ENCODE measurements at regions not wholly inside any gene's neighbourhood (a gene's known extent, or its start where the extent isn't known, plus 50 kb on each side); places are given as distances from the start of the nearest gene placed in this dataset.

DNA sequence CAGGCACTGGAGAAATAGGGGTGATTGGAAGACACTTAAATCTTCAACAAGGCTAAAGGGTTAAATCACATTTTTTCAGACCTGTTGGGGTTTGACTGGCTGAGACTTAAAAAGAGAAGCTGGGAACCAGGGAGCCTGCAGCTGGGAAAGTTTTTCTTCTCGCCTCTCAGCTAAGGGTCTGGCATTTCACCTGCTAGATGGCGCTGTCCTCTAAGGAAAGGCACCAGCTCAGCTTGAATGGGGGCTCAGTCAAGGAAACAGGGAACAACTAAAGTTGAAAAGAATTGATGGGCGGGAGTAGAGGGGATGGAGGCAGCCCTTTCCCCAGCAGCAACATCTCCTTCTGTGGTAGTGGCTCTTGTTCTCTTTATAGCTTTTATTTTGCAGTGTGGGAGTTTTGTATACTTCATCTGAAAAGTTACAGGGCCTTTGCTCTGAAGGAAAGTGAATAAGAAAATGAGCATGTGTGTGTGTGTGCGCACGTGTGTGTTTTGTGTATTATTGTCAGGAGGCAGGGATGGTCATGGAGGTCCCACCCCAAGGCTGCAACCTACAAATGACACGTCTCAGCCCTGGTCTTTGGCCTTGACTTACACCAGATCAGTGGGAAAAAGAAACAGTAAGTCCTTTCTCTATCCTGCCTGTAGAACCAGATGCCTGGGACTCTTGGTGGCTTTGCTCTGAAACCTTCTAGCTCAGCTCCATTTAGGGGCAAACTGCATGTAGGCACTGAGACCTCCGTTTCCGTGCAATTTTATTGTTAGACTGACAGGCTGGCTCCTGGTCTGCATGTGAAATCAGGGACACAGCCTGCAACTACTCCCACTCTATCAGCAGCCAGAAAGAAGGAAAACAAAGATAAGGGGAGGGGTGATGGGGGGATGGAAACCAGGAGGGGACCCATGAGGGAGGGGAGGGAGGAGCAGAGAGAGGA lies 316.2 kb upstream of the CLINT1 start:
- in situ Hi-C loops (cut with MboI; ENCODE audit: low sequenced_read_pairs) = loop anchor here (25.0 kb wide), 1 partner anchor 937 kb away; no protein-coding TSS in a partner anchor

DNA sequence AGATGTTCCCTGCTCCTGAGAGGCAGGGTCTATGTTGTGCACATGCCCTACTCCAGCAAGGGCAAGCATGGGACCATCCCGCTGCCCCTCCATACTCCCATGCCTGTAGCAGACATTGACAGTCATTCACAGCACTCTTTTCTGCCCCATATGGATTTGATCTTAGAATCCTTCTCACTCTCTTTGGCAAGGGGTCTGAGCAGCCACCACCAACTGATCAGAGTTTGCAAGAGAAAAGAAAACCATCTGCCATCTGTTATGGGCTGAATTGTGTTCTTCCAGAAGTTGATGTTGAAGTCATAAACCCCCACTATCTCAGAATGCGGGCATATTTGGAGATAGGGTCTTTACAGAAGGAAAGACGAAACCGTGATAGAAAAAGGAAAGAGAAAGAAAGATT lies 315.1 kb upstream of the CLINT1 start:
- in situ Hi-C loops (cut with MboI; ENCODE audit: low sequenced_read_pairs) = loop anchor here (25.0 kb wide), 1 partner anchor 938 kb away; no protein-coding TSS in a partner anchor

DNA sequence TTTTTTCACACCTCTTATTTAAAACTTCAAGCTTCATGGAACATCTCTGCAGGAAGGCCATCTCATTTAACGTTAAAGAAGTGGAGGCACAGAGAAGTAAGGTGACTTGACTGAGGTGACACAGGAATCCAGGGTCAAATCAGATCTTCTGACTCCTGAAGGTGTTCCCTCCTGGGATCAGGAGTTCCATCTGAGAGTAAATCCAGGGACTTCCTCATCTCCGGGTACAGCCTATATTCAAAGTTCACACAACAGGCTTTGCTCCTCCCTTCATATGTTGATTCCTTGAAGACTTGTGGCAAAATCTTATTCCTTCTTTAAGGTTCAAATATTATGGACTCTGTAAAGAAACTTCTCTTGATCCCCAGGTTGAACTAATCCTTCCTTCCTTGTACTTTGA lies 313.1 kb upstream of the CLINT1 start:
- in situ Hi-C loops (cut with MboI; ENCODE audit: low sequenced_read_pairs) = loop anchor here (25.0 kb wide), 1 partner anchor 940 kb away; no protein-coding TSS in a partner anchor

DNA sequence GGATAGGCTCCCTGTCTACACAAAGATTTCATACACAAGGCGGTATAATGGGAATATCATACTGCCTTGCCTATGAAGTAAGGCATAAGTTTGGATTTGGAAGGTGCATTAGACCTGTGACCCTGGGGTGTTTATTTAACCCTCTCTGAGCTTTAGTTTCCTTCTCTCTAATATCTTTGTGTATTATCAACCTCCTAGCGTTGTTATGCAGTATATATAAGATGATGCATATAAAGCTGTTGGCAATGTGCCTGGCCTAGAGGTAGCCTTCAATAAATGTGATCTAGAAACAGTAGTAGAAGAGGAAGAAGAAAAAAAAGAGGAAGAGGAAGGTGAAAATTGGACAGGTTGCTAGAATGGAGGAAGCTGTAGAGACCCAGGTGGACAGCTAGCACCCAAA lies 311.6 kb upstream of the CLINT1 start:
- in situ Hi-C loops (cut with MboI; ENCODE audit: low sequenced_read_pairs) = loop anchor here (25.0 kb wide), 1 partner anchor 942 kb away; no protein-coding TSS in a partner anchor

DNA sequence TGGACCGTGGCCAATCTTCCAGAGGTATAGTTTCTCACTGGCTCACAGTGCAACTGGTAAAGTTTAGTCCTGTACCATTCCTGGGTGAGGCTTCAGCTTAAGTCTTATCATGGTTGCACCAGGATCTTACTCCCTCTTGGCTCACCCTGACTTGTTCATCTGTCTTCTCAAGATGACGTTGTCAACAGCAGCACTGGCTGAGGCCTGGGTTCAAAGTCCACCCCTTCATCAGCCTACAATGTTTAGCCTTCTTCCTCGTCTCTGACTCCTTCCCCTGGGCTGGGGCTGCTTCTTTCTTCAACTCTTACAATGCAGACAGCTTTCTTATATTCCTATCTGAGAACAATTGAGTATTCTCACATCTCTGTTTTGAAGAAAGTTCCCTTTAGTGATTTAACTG lies 311.1 kb upstream of the CLINT1 start:
- in situ Hi-C loops (cut with MboI; ENCODE audit: low sequenced_read_pairs) = loop anchor here (25.0 kb wide), 1 partner anchor 942 kb away; no protein-coding TSS in a partner anchor

DNA sequence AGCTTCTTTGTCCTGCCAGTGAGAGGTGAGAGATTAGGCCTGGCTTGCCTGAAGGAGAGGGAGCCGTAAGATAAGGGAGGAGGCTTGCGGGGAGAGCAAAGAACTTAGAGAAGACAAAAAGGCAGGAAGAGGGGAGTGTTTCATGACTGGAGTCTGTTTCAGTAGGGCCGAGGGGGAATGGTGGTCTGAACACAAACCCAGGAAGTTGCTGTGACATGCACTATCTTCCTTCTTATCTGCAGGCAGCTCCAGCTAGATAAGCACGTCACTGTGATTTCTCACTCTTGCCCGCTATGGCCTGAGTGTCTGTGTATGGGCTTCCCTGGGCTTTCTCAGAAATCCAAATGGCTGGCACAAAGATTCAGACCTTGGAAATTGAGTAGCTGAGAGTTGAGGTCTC lies 307.5 kb upstream of the CLINT1 start:
- in situ Hi-C loops (cut with MboI; ENCODE audit: low sequenced_read_pairs) = loop anchor here (25.0 kb wide), 1 partner anchor 946 kb away; no protein-coding TSS in a partner anchor

DNA sequence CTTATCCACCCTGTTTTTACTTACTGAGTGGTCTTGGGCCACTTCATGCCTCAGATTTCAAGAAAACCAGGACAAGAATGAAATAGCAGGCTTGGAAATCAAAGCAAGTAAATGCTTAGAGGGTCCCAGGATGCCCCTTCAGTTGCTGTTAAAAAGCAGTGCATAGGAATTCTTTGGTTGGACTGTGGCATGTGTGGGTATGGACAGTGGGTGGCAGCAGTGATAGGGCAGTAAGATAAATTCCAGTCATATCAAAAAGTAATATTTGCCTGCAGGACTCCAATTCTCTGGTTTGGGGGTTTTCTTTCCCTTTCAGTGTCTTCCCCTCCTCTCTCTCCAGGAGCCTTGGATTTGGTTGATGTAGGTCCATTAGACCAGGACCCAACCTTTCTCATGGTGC lies 306.7 kb upstream of the CLINT1 start:
- in situ Hi-C loops (cut with MboI; ENCODE audit: low sequenced_read_pairs) = loop anchor here (25.0 kb wide), 1 partner anchor 947 kb away; no protein-coding TSS in a partner anchor

DNA sequence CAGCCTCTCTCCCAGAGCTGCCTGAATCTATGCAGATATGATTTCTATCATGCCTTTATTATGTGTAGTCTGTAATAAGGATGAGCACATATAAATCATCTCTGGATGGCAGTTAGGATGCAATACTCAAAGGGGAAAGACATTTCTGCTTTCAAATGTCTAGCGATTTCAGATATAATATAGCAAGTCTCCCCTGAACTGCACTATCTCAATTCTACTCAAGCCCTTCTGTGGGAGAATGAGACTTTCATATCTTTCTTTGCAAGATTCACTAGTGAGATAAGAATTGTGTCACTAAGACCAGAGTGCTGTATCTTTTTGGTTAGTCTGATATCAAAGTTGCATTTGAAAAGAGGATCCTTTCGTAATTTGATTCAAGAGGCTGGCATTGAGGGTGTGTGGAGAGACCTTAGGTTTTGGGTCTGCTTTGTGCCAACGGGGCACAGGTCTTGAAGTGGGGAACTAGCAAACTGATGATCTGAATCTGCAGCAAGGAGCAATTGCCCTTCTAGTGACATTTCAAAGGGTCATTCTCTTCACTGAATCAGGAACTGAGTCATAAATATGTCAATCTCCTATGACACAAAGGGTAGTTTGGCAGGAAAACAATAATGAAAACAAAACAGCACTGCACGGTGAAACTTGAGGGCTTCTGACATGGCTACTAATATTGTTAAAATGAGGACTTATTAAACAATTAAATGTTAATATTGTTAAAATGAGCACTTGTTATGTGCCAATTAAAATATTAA lies 305.5 kb upstream of the CLINT1 start:
- in situ Hi-C loops (cut with MboI; ENCODE audit: low sequenced_read_pairs) = loop anchor here (25.0 kb wide), 1 partner anchor 948 kb away; no protein-coding TSS in a partner anchor

DNA sequence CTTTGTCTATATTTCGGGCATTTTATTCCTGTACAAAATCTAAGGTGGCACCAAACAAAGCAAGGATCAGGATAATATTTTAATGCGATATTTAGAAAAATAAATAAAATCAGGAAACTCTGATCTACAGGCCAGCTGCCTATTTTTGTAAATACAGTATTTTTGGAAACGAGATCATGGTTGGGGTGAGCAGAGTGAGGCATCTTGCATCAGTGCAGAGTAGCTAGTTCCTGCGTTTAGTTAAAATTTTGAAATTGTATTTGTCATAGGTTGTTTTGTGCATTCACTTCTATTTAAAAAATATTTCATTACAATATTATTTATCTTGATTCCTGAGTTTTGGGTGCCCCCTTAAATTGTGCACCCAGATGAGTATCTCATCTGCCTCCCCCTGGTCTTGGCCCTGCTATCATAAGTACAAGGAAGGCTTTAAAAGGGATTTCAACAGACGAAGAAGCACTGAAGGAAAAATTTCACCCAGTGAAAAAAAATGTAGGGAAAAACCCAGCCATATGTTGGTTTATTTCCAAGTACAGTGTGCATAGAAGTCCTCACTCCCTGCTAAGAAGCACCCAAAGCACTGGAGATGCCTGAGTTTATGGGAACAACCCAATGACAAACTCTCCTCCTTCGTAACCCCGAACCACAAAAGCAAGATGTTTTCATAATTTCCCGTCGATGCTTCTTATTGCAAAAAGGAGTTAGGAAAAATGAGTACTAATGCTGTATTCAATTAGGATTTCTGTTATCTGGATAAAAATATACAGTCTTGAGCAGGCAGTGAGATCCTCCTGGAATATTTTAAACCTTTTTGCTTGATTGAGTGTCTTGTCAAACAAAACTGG lies 304.7 kb upstream of the CLINT1 start:
- in situ Hi-C loops (cut with MboI; ENCODE audit: low sequenced_read_pairs) = loop anchor here (25.0 kb wide), 1 partner anchor 949 kb away; no protein-coding TSS in a partner anchor

DNA sequence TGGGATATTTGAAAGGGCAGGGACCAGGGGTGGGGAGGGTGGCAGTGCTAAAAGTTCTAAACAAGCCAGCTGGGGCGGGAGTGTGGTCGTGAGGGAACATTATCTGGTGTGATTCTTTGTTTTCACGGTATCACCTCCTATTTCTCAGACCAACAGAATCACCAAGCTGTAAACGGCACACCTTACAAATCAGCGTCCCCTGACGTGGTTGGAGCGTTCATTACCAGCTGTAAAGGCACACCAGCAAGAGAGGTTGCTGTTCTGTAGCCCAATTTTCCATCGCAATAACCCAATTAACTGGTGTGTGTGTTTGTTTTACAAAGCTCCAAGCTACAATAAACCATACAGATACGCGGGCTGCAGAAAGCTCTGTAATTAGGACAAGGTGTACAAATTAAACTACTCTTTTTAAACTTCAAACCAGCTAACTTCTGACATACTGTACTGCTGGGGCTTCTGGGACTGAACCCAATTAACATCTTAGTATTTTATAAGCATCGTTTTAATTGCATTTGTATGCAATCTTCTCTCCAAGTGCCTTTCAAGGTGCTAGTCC lies 303.6 kb upstream of the CLINT1 start:
- in situ Hi-C loops (cut with MboI; ENCODE audit: low sequenced_read_pairs) = loop anchor here (25.0 kb wide), 1 partner anchor 950 kb away; no protein-coding TSS in a partner anchor

DNA sequence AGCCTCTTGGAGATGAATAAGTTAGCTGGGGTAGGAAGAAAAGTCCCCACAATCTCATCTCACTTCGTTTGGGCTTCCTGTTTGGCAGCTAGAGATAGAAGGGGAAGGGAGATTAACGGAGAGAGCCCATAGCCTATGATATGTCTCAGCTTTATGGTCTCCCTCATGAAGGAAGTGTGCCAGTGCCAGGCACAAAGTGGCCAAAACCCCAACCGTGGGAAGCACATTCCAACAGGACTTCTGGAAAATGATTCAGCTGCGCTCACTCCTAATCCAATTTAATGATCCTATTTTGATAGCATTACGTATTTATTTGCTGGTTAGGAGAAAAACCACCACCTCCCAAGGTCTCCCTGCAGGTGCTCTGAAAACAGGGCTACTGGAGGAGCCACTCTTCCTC lies 303.1 kb upstream of the CLINT1 start:
- in situ Hi-C loops (cut with MboI; ENCODE audit: low sequenced_read_pairs) = loop anchor here (25.0 kb wide), 1 partner anchor 950 kb away; no protein-coding TSS in a partner anchor

DNA sequence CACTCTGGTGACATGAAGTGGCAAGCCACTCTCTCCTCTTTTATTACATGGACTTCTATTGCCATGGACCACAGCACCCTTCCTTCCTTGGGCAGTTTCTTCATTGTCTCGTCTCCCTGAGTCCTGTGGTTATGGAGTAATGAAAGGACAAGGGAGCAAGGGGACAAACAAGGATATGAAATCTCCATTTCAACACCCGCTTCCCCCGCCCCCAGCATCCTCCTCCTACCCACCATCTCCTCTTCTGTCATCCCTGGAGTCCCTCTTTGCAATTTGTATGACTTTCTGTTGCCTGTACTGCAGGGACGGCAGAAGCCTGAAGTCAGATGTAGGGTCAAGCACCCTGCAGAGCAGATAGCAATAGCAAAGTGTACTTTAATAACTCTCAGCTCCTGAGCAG lies 300.7 kb upstream of the CLINT1 start:
- in situ Hi-C loops (cut with MboI; ENCODE audit: low sequenced_read_pairs) = loop anchor here (25.0 kb wide), 1 partner anchor 953 kb away; no protein-coding TSS in a partner anchor

DNA sequence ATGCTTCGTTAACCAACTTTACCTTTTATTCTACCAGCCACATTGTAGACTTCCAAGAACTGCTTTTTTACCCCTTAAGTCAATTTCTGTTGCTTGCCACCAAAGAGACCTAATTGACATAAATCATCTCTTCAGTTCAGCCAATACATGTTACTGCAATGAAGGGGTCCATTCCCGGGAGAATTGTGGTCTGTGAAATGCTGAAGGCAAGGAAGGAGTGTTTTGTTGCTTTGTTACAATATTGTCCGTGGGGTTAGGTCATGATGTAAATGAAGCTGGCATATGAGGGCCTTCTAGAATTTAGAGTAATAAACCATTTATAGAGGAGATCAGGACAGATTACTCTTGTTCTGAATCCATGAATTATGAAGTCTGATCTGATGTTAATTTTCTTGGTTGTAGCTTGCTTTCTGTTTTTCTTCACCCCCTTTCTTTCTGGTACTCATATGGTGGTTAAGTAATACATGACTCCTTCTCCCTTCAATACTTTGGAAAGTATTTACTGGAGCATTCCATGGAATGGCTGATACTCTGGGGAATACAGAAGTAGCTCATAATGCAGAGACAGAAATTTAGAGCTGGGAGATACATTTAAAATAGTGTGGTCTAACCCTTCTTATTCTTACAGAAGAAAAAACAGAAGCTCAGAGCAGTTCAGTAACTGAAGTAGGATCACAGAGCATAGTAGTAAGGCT lies 297.0 kb upstream of the CLINT1 start:
- in situ Hi-C loops (cut with MboI; ENCODE audit: low sequenced_read_pairs) = loop anchor here (25.0 kb wide), 1 partner anchor 956 kb away; no protein-coding TSS in a partner anchor

DNA sequence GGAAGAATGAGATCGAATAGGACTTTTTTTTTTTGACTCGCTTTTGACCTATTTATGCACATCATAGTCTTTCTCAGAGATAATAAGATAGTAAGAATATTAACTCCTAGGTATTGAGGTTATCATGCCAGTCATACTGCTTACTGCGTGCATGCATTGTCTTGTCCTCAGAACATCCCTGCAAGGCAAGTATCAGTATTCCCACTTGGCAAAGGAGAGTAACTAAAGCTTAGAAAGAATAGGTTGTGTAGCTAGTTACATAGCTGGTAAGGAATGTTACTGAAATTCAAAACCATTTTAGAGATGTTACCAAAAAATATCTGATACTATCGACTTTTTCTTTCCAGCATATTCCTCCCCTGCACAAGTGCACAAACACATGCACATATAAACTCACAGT lies 296.1 kb upstream of the CLINT1 start:
- in situ Hi-C loops (cut with MboI; ENCODE audit: low sequenced_read_pairs) = loop anchor here (25.0 kb wide), 1 partner anchor 957 kb away; no protein-coding TSS in a partner anchor

DNA sequence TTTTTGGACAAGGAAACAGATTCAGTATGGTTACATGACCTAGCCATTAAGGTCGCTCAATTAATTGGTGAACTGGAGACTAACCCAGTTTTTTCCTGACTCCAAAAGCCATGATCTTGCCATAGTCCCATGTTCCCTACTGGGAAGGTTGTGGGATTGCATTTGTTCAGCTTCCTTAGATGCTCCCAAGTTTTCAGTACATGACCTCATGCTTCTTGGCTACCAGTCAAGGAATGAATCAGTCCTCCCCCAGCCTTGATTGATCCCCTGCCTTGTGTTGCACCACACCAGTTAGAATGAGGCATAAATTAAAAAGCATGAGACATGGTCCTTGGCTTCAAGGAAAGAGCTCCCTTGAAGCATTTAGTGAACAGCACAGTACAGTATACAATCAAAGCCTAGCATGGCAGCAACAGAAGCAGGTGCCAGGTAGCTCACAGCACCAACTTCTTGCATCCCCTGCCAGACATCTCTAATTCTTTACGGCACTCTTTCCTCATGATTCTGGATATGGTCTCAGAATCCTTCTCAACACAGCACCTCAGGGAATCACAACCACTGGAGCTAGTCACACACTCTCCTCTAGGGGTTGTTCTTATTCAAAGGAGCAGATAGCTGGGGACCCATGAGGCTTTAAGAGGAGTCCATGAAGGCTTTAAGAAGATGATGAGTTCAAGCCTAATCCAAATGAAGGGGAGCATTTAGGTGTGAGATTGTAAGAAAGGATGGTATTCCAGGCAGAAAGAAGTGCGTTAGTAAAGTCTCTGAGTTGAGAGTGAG lies 295.5 kb upstream of the CLINT1 start:
- in situ Hi-C loops (cut with MboI; ENCODE audit: low sequenced_read_pairs) = loop anchor here (25.0 kb wide), 1 partner anchor 958 kb away; no protein-coding TSS in a partner anchor

DNA sequence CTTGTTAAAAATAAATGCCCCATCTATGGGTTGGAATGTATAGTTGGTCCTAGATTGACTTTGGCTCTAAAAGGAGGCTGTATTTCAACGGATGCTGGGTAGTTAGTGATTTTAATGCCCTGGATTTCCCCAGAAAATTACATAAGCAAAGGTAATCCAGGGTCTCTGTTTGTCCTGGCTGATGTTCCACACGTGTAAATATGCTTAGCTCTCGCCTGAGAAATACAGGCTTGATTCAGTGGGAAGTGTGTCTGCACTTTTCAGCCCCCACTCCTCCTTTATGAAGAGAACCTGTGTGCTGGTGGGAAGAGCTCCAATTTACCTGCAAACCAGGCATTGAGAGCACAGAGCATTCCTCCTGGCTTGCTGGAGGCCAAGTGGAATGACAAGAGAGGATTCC lies 294.6 kb upstream of the CLINT1 start:
- in situ Hi-C loops (cut with MboI; ENCODE audit: low sequenced_read_pairs) = loop anchor here (25.0 kb wide), 1 partner anchor 959 kb away; no protein-coding TSS in a partner anchor

DNA sequence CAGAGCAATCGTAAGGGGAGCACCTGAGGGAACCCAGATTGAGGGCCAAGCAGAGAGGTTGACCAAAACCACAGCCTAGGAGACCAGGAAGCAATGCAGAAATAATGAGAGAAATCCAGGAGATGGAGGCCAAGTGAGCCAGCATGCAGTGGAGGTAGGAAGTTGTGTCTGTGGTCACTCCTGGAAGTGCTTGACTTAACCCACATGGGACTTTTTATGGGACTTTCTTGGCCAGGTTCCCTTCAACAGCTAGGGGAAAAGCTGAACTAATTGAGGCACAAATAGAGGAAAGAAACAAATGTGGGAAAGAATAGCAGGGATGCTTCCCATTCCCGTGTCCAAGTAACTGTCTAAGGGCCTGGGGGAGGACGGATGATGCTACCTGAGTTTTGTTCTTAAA lies 293.2 kb upstream of the CLINT1 start:
- in situ Hi-C loops (cut with MboI; ENCODE audit: low sequenced_read_pairs) = loop anchor here (25.0 kb wide), 1 partner anchor 960 kb away; no protein-coding TSS in a partner anchor

DNA sequence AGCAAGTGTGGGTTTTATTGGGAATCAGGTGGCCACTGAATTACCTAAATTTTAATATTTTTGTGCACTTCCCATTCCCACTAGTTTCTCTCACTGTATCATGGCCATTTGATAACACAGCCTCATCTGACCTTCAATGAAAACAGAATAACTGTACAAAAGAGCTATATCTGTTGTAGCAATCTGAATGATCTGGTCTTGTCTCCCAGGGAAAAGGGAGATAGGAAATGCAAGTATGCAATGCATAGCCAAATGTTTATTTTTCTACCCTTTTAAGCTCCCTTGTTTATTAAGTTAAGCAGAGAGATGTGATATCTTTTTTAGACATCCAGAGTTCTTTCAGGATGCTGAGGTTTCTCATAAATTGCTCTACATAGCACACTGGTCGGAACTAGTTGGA lies 288.3 kb upstream of the CLINT1 start:
- in situ Hi-C loops (cut with MboI; ENCODE audit: low sequenced_read_pairs) = no loop called here

Data from HL-60/S4 treated with phorbol 12-myristate 13-acetate at 8.2 ng/mL for 4 days and 3 days (cell line).